ENCODE measurements at regions not wholly inside any gene's neighbourhood (a gene's known extent, or its start where the extent isn't known, plus 50 kb on each side); places are given as distances from the start of the nearest gene placed in this dataset.

DNA sequence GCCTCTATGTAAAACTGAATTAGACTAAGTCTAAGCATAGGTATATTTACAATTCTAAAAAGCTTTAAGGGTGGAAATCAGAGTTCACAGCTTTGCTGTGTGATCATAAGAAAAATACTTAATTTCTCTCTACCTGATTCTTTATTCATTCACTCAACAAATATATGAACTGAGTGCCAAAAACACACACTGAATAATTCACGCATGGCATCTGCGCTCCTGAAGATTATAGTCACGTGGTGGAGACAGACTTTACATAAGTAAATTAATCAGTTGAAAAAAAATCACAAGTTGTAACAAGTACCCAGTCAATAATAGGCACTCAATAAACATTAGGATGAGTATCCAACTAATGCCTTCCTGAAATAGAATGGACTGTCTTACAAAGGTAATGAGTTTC, 351.6 kb downstream of the METTL4 start:
- POLR2A ChIA-PET (ENCODE audit: partially characterized antibody): no interaction called here
- H3K4me1 ChIP-seq (ENCODE audit: insufficient read depth, low read length): no peaks in the 10 kb centered on the region
- H3K27me3 Mint-ChIP-seq: peaks cover 8 to 14% of the 10 kb centered on the region in 2 donors

GRCh38 chr18:2222270-2223185, 348.8 kb downstream of the METTL4 start:
- no peaks in the 10 kb centered on the region for H3K36me3 Mint-ChIP-seq
- ChIA-PET POLR2A (ENCODE audit: partially characterized antibody) (no interaction called here), CTCF (ENCODE audit: partially characterized antibody) (no interaction called here)
- DNase-seq: no peak
- H3K4me3 Mint-ChIP-seq: no peak overlapping the region
- Histone ChIP-seq H3K4me3 (ENCODE audit: low read length in 2 of 2) (no peak overlapping the region), H3K27me3 (ENCODE audit: insufficient read depth, low read length) (no peaks in the 10 kb centered on the region), H3K36me3 (ENCODE audit: insufficient read depth, low read length) (no peaks in the 10 kb centered on the region), H3K4me1 (ENCODE audit: insufficient read depth, low read length) (no peaks in the 10 kb centered on the region), H3K27ac (ENCODE audit: low read depth, low read length) (no peak overlapping the region), H3K9me3 (ENCODE audit: control insufficient read depth in 1 of 2, low read length in 2 of 2) (no peaks in the 10 kb centered on the region)
- H3K27me3 Mint-ChIP-seq: peaks cover 8 to 12% of the 10 kb centered on the region in 2 donors
- H3K4me1 Mint-ChIP-seq: no peaks in the 10 kb centered on the region
- H3K9me3 Mint-ChIP-seq: peaks cover 0 to under 1% (median 0%) of the 10 kb centered on the region in 8 donors
- intact Hi-C loops (cut with micrococcal nuclease): no loop called here
- H3K27ac Mint-ChIP-seq: no peak overlapping the region

More for the DNA sequence above, 351.6 kb downstream of the METTL4 start:
- DNase-seq: no peak
- Mint-ChIP-seq H3K36me3 (no peaks in the 10 kb centered on the region), H3K9me3 (peaks cover 0 to 5% (median 0%) of the 10 kb centered on the region in 8 donors), H3K4me1 (no peaks in the 10 kb centered on the region), H3K27ac (no peak overlapping the region), H3K4me3 (no peak overlapping the region)
- intact Hi-C loops (cut with micrococcal nuclease): no loop called here
- Histone ChIP-seq H3K4me3 (ENCODE audit: low read length in 2 of 2) (no peak overlapping the region), H3K9me3 (ENCODE audit: control insufficient read depth in 1 of 2, low read length in 2 of 2) (no peaks in the 10 kb centered on the region), H3K36me3 (ENCODE audit: insufficient read depth, low read length) (no peaks in the 10 kb centered on the region), H3K27me3 (ENCODE audit: insufficient read depth, low read length) (no peaks in the 10 kb centered on the region), H3K27ac (ENCODE audit: low read depth, low read length) (no peak overlapping the region)
- CTCF ChIA-PET (ENCODE audit: partially characterized antibody): no interaction called here

DNA sequence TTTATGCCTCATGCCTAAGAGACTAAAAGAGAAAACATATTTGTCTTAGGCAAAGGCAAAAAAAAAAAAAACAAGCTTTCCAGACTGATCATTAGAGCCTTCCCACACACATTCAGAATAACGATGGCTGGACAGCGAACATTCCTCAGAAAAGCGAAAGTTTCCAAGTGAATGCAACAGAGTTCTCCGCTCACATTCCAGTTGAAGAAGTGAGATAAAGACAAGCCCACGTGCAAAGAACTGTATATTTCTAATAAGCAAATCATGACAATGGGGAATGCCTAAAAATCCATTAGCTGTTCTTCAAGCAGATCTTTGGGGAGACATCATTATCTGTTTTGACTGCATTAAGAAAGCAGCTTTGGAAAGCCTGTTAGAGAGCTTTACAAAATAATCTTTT, 347.9 kb downstream of the METTL4 start:
- H3K4me1 Mint-ChIP-seq: no peaks in the 10 kb centered on the region
- peaks cover 7 to 11% of the 10 kb centered on the region in 2 donors for H3K27me3 Mint-ChIP-seq
- intact Hi-C loops (cut with micrococcal nuclease): no loop called here
- no peaks in the 10 kb centered on the region for H3K4me1 ChIP-seq (ENCODE audit: insufficient read depth, low read length)
- no peaks in the 10 kb centered on the region for H3K36me3 ChIP-seq (ENCODE audit: insufficient read depth, low read length)
- peaks cover 0 to 2% (median 0%) of the 10 kb centered on the region in 8 donors for H3K9me3 Mint-ChIP-seq
- no peak overlapping the region for H3K27ac ChIP-seq (ENCODE audit: low read depth, low read length)
- no peaks in the 10 kb centered on the region for H3K36me3 Mint-ChIP-seq
- POLR2A ChIA-PET (ENCODE audit: partially characterized antibody): no interaction called here
- no peak overlapping the region for H3K4me3 ChIP-seq (ENCODE audit: low read length in 2 of 2)
- no peak for DNase-seq
- H3K27ac Mint-ChIP-seq: no peak overlapping the region
- H3K9me3 ChIP-seq (ENCODE audit: control insufficient read depth in 1 of 2, low read length in 2 of 2): no peaks in the 10 kb centered on the region
- CTCF ChIA-PET (ENCODE audit: partially characterized antibody): interaction anchor here (0.8 kb wide), 1 partner anchor 13 kb away, joined by 3 read pairs; no protein-coding TSS in a partner anchor
- H3K27me3 ChIP-seq (ENCODE audit: insufficient read depth, low read length): no peaks in the 10 kb centered on the region
- H3K4me3 Mint-ChIP-seq: no peak overlapping the region

DNA sequence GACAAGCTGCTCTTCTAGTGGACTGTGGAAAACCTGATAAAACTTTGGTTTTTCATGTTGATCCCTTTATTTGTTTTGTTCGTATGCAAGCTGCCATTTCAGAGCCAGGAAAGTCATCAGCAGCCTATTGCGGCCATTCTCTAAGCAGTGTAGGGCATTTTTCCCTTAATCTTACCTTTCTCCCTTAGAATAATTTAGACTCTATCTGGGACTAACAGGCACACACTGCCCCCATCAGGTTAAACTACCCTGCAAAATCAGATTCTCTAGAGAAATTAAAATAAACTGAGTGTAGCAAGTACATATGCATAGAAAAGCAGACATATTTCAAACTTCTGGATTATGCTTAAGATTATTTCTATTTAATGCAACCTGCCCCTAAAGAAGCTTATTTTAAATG, 347.5 kb downstream of the METTL4 start:
- H3K27ac ChIP-seq (ENCODE audit: low read depth, low read length): no peak overlapping the region
- H3K9me3 ChIP-seq (ENCODE audit: control insufficient read depth in 1 of 2, low read length in 2 of 2): no peaks in the 10 kb centered on the region
- no peaks in the 10 kb centered on the region for H3K4me1 Mint-ChIP-seq
- H3K9me3 Mint-ChIP-seq: peaks cover 0 to 3% (median 0%) of the 10 kb centered on the region in 8 donors
- H3K27ac Mint-ChIP-seq: no peak overlapping the region
- no peaks in the 10 kb centered on the region for H3K27me3 ChIP-seq (ENCODE audit: insufficient read depth, low read length)
- CTCF ChIA-PET (ENCODE audit: partially characterized antibody): interaction anchor here (0.8 kb wide), 1 partner anchor 13 kb away, joined by 3 read pairs; no protein-coding TSS in a partner anchor
- H3K36me3 ChIP-seq (ENCODE audit: insufficient read depth, low read length): no peaks in the 10 kb centered on the region
- no peak overlapping the region for H3K4me3 ChIP-seq (ENCODE audit: low read length in 2 of 2)
- H3K27me3 Mint-ChIP-seq: peaks cover 3 to 7% of the 10 kb centered on the region in 2 donors
- no peak for DNase-seq
- POLR2A ChIA-PET (ENCODE audit: partially characterized antibody): no interaction called here
- H3K4me3 Mint-ChIP-seq: no peak overlapping the region
- intact Hi-C loops (cut with micrococcal nuclease): no loop called here
- H3K36me3 Mint-ChIP-seq: no peaks in the 10 kb centered on the region
- H3K4me1 ChIP-seq (ENCODE audit: insufficient read depth, low read length): no peaks in the 10 kb centered on the region

DNA sequence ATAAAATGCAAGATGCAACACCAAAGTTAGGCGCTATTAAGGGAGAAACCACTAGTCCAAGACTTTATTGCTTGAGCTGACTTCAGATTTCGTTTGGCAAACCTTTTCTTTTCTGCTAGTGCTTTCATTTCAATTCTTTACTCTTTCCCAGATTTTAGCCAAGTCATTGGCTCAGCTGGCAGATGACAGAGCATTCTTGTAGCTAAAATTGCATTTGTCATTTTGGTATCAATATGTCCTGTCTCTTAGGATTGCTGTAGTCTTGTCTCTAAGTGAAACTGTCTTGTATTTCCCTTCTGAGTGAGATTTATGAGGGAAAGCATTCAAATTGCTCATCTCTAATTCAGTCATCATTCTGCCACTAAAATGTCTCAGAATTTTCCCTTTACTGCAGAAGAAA, 335.1 kb downstream of the METTL4 start:
- Mint-ChIP-seq H3K27me3 (peaks cover 4 to 8% of the 10 kb centered on the region in 2 donors), H3K9me3 (no peaks in the 10 kb centered on the region), H3K4me3 (no peak overlapping the region), H3K27ac (no peak overlapping the region), H3K36me3 (no peaks in the 10 kb centered on the region), H3K4me1 (no peaks in the 10 kb centered on the region)
- intact Hi-C loops (cut with micrococcal nuclease): no loop called here
- no peak for DNase-seq
- H3K36me3 ChIP-seq (ENCODE audit: insufficient read depth, low read length): no peaks in the 10 kb centered on the region
- ChIA-PET CTCF (ENCODE audit: partially characterized antibody) (no interaction called here), POLR2A (ENCODE audit: partially characterized antibody) (no interaction called here)
- H3K4me3 ChIP-seq (ENCODE audit: low read length in 2 of 2): no peak overlapping the region
- H3K9me3 ChIP-seq (ENCODE audit: control insufficient read depth in 1 of 2, low read length in 2 of 2): no peaks in the 10 kb centered on the region
- H3K4me1 ChIP-seq (ENCODE audit: insufficient read depth, low read length): no peaks in the 10 kb centered on the region
- no peaks in the 10 kb centered on the region for H3K27me3 ChIP-seq (ENCODE audit: insufficient read depth, low read length)
- H3K27ac ChIP-seq (ENCODE audit: low read depth, low read length): no peak overlapping the region

DNA sequence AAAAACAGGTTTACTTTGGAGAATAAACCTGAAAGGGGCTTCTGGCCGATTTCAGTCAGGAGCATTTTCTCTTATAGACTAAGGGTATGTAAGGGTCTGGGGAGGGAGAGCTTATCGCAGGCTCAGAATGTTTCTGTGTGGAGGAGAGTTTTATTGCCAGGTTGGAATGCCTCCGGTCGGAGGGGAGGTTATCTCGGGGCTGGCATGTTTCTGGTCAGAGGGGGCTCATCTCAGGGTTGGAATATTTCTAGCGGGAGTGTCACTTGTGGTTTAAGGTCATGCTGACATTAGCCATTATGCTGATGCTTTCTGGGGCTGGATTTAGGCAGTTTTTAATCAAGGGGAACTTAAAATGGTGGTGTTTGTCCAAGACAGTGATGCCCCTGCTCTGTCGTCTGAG, 333.6 kb downstream of the METTL4 start:
- Histone ChIP-seq H3K9me3 (ENCODE audit: control insufficient read depth in 1 of 2, low read length in 2 of 2) (no peaks in the 10 kb centered on the region), H3K27me3 (ENCODE audit: insufficient read depth, low read length) (no peaks in the 10 kb centered on the region), H3K4me3 (ENCODE audit: low read length in 2 of 2) (no peak overlapping the region), H3K27ac (ENCODE audit: low read depth, low read length) (no peak overlapping the region), H3K36me3 (ENCODE audit: insufficient read depth, low read length) (no peaks in the 10 kb centered on the region), H3K4me1 (ENCODE audit: insufficient read depth, low read length) (no peaks in the 10 kb centered on the region)
- ChIA-PET CTCF (ENCODE audit: partially characterized antibody) (no interaction called here), POLR2A (ENCODE audit: partially characterized antibody) (no interaction called here)
- H3K27me3 Mint-ChIP-seq: peaks cover 5 to 8% of the 10 kb centered on the region in 2 donors
- no peaks in the 10 kb centered on the region for H3K36me3 Mint-ChIP-seq
- no peaks in the 10 kb centered on the region for H3K9me3 Mint-ChIP-seq
- DNase-seq: no peak
- no peak overlapping the region for H3K4me3 Mint-ChIP-seq
- intact Hi-C loops (cut with micrococcal nuclease): no loop called here
- H3K4me1 Mint-ChIP-seq: no peaks in the 10 kb centered on the region
- no peak overlapping the region for H3K27ac Mint-ChIP-seq

DNA sequence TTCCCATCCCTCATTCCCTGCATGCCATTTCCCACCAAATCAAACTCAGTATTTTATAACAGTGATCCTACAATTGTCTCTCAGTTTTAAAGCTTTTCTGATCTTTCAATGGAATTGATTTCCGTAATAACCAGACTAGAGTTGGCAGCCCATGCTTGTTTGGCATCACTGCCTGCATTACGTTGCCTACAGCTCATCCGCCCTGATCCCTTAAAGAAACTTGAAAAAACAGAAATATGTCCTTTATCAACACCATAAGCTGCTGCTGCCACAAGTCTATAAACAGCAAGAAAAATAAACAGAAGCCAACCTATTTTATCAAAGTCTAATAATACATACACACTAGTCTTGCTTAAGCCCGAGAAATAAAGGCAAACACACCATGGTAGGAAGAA, 331.0 kb downstream of the METTL4 start:
- DNase-seq: no peak
- peaks cover 11 to 16% of the 10 kb centered on the region in 2 donors for H3K27me3 Mint-ChIP-seq
- H3K4me1 ChIP-seq (ENCODE audit: insufficient read depth, low read length): no peaks in the 10 kb centered on the region
- no peak overlapping the region for H3K27ac ChIP-seq (ENCODE audit: low read depth, low read length)
- no peaks in the 10 kb centered on the region for H3K27me3 ChIP-seq (ENCODE audit: insufficient read depth, low read length)
- no peaks in the 10 kb centered on the region for H3K36me3 Mint-ChIP-seq
- peaks cover 0 to 2% (median 0%) of the 10 kb centered on the region in 8 donors for H3K9me3 Mint-ChIP-seq
- H3K4me3 Mint-ChIP-seq: no peak overlapping the region
- no peaks in the 10 kb centered on the region for H3K4me1 Mint-ChIP-seq
- no peaks in the 10 kb centered on the region for H3K36me3 ChIP-seq (ENCODE audit: insufficient read depth, low read length)
- no peaks in the 10 kb centered on the region for H3K9me3 ChIP-seq (ENCODE audit: control insufficient read depth in 1 of 2, low read length in 2 of 2)
- H3K27ac Mint-ChIP-seq: no peak overlapping the region
- ChIA-PET CTCF (ENCODE audit: partially characterized antibody) (no interaction called here), POLR2A (ENCODE audit: partially characterized antibody) (no interaction called here)
- intact Hi-C loops (cut with micrococcal nuclease): loop anchor here (10.0 kb wide), 1 partner anchor 56 kb away; no protein-coding TSS in a partner anchor
- no peak overlapping the region for H3K4me3 ChIP-seq (ENCODE audit: low read length in 2 of 2)
